ENCODE measurements at regions not wholly inside any gene's neighbourhood (a gene's known extent, or its start where the extent isn't known, plus 50 kb on each side); places are given as distances from the start of the nearest gene placed in this dataset.

- no peak for DNase-seq (ENCODE audit: low read depth in 2 of 2)
Measured at GRCh38 chr3:34239875-34240274, 441.4 kb downstream of the PDCD6IP start.

- no peak for DNase-seq (ENCODE audit: low read depth in 2 of 2)
Measured at GRCh38 chr3:34247401-34247800, 449.0 kb downstream of the PDCD6IP start.

GRCh38 chr3:34248352-34248751, 449.9 kb downstream of the PDCD6IP start:
- DNase-seq (ENCODE audit: low read depth in 2 of 2) = no peak

GRCh38 chr3:34254285-34254684, 455.9 kb downstream of the PDCD6IP start:
- no peak for DNase-seq (ENCODE audit: low read depth in 2 of 2)

GRCh38 chr3:34256021-34256420, 457.6 kb downstream of the PDCD6IP start:
- no peak for DNase-seq (ENCODE audit: low read depth in 2 of 2)

- no peak for DNase-seq (ENCODE audit: low read depth in 2 of 2)
Measured at GRCh38 chr3:34256791-34257190, 458.4 kb downstream of the PDCD6IP start.

GRCh38 chr3:34258271-34258998, 460.0 kb downstream of the PDCD6IP start:
- no peak for DNase-seq (ENCODE audit: low read depth in 2 of 2)

- no peak for DNase-seq (ENCODE audit: low read depth in 2 of 2)
Measured at GRCh38 chr3:34260271-34261000, 462.0 kb downstream of the PDCD6IP start.

GRCh38 chr3:34261001-34261385, 462.6 kb downstream of the PDCD6IP start:
- DNase-seq (ENCODE audit: low read depth in 2 of 2) = no peak

- no peak for DNase-seq (ENCODE audit: low read depth in 2 of 2)
Measured at GRCh38 chr3:34263101-34263621, 464.7 kb downstream of the PDCD6IP start.

- no peak for DNase-seq (ENCODE audit: low read depth in 2 of 2)
Measured at GRCh38 chr3:34264337-34265041, 466.1 kb downstream of the PDCD6IP start.

GRCh38 chr3:34267088-34267487, 468.7 kb downstream of the PDCD6IP start:
- no peak for DNase-seq (ENCODE audit: low read depth in 2 of 2)

- DNase-seq (ENCODE audit: low read depth in 2 of 2) = no peak
Measured at GRCh38 chr3:34268032-34268709, 469.7 kb downstream of the PDCD6IP start.

- DNase-seq (ENCODE audit: low read depth in 2 of 2) = no peak
Measured at GRCh38 chr3:34275811-34276210, 477.4 kb downstream of the PDCD6IP start.

- DNase-seq (ENCODE audit: low read depth in 2 of 2) = no peak
Measured at GRCh38 chr3:34276342-34276741, 477.9 kb downstream of the PDCD6IP start.

- no peak for DNase-seq (ENCODE audit: low read depth in 2 of 2)
Measured at GRCh38 chr3:34277110-34277509, 478.7 kb downstream of the PDCD6IP start.

GRCh38 chr3:34279901-34280300, 481.5 kb downstream of the PDCD6IP start:
- no peak for DNase-seq (ENCODE audit: low read depth in 2 of 2)

- DNase-seq (ENCODE audit: low read depth in 2 of 2) = no peak
Measured at GRCh38 chr3:34283751-34284150, 485.3 kb downstream of the PDCD6IP start.

GRCh38 chr3:34284959-34285826, 486.8 kb downstream of the PDCD6IP start:
- no peak for DNase-seq (ENCODE audit: low read depth in 2 of 2)

- no peak for DNase-seq (ENCODE audit: low read depth in 2 of 2)
Measured at GRCh38 chr3:34285827-34286188, 487.4 kb downstream of the PDCD6IP start.

All from stimulated activated CD8-positive, alpha-beta memory T cell treated with anti-CD3 and anti-CD28 coated beads, Interleukin-15, amount 100 ng/mL, for 48 hours (primary cell).